OCI-LY3 (cell line): ENCODE measurements at regions not wholly inside any gene's neighbourhood (a gene's known extent, or its start where the extent isn't known, plus 50 kb on each side); places are given as distances from the start of the nearest gene placed in this dataset.

ENCODE experiments used
- H2AFZ ChIP-seq: fragments of 200-600, 300-600 bp; shearing (Covaris generic); 2 replicates; pipeline ENCODE4 v1.6.0; 2014; ENCODE audit warnings: antibody characterized with exemption, low read depth, low read length
- H3K27ac ChIP-seq: fragments of 200-600, 300-600 bp; sonication (generic); 2 replicates; pipeline ENCODE4 v1.5.1; 2014; ENCODE audit warnings: mild to moderate bottlenecking, low read length, moderate library complexity, mixed read lengths
- H3K27me3 ChIP-seq: fragments of 200-600, 300-600 bp; sonication (generic); 2 replicates; pipeline ENCODE4 v1.6.1; 2014; ENCODE audit warnings: low read depth, low read length, mixed read lengths
- H3K36me3 ChIP-seq: fragments of 200-600, 300-600 bp; sonication (generic); replicated peaks from 2 replicates; pipeline ENCODE3; 2014; ENCODE audit warnings: low read depth, low read length, mixed read lengths
- H3K4me1 ChIP-seq: fragments of 300-600, 200-600 bp; sonication (generic); 2 replicates; pipeline ENCODE4 v1.6.1; 2014; ENCODE audit warnings: low read length, mixed read lengths
- H3K4me2 ChIP-seq: fragments of 200-600, 300-600 bp; sonication (generic); 2 replicates; pipeline ENCODE4 v1.6.1; 2014; ENCODE audit warnings: low read length, mixed read lengths
- H3K4me3 ChIP-seq: fragments of 300-600, 200-600 bp; sonication (generic); 2 replicates; pipeline ENCODE4 v1.5.1; 2014; ENCODE audit warnings: antibody characterized with exemption, mild to moderate bottlenecking, low read length, moderate library complexity
- H3K79me2 ChIP-seq: fragments of 300-600, 200-600 bp; shearing (Covaris generic); 2 replicates; pipeline ENCODE4 v1.6.1; 2014; ENCODE audit warnings: mild to moderate bottlenecking, low read length, mixed read lengths
- H3K9ac ChIP-seq: fragments of 300-600, 200-600 bp; shearing (Covaris generic); 2 replicates; pipeline ENCODE4 v1.6.0; 2014; ENCODE audit warnings: mild to moderate bottlenecking, low read length, moderate library complexity
- H3K9me3 ChIP-seq: fragments of 200-600, 300-600 bp; shearing (Covaris generic); 2 replicates; pipeline ENCODE4 v1.6.1; 2014; ENCODE audit warnings: low read length, mixed read lengths; ENCODE audit not compliant: insufficient read depth
- H4K20me1 ChIP-seq: fragments of 200-600, 300-600 bp; sonication (generic); 2 replicates; pipeline ENCODE4 v1.6.1; 2016; ENCODE audit warnings: low read length, mixed read lengths; ENCODE audit not compliant: insufficient read depth
- CTCF ChIP-seq: fragments of 200-600, 300-600 bp; sonication (generic); IDR thresholded peaks from 2 replicates; pipeline ENCODE4 v1.5.1; 2014; ENCODE audit warnings: antibody characterized with exemption, low read length, low read depth
- EZH2phosphoT487 ChIP-seq: fragments of 200-600 bp; shearing (Covaris generic); IDR thresholded peaks from 2 replicates; pipeline ENCODE4 v1.6.1; 2018; ENCODE audit warnings: antibody characterized with exemption, mixed run types, low read depth

- Histone ChIP-seq H4K20me1 (no peaks in the 10 kb centered on the region), H3K4me2 (no peak overlapping the region), H3K4me1 (peaks cover 40% of the 10 kb centered on the region), H3K79me2 (no peaks in the 10 kb centered on the region), H2AFZ (no peak overlapping the region), H3K27me3 (no peaks in the 10 kb centered on the region), H3K36me3 (peaks cover 2% of the 10 kb centered on the region), H3K9ac (no peak overlapping the region), H3K9me3 (no peaks in the 10 kb centered on the region), H3K4me3 (no peak overlapping the region), H3K27ac (no peak overlapping the region)
- TF ChIP-seq CTCF = no peak
- no peak for TF ChIP-seq EZH2phosphoT487
Observed at GRCh38 chr20:55784036-55784435, 221.3 kb downstream of the CBLN4 start.

GRCh38 chr20:55783381-55783780 lies 221.9 kb downstream of the CBLN4 start:
- Histone ChIP-seq H3K4me1 (peaks cover 34% of the 10 kb centered on the region), H3K4me3 (peak overlapping the region; percentile 54; the same call in 1 of the 2 replicates), H3K36me3 (peaks cover 2% of the 10 kb centered on the region), H3K27me3 (no peaks in the 10 kb centered on the region), H4K20me1 (no peaks in the 10 kb centered on the region), H2AFZ (peak overlapping the region; percentile 19; the same call in 1 of the 2 replicates), H3K4me2 (peak overlapping the region; percentile 73; the same call in 1 of the 2 replicates), H3K9ac (no peak overlapping the region), H3K27ac (no peak overlapping the region), H3K9me3 (no peaks in the 10 kb centered on the region), H3K79me2 (no peaks in the 10 kb centered on the region)
- TF ChIP-seq EZH2phosphoT487 (no peak), CTCF (no peak)

- no peaks in the 10 kb centered on the region for H3K27me3 ChIP-seq
- H3K9me3 ChIP-seq = no peaks in the 10 kb centered on the region
- peak overlapping the region; percentile 2; the same call in 1 of the 2 replicates for H3K9ac ChIP-seq
- H3K4me3 ChIP-seq = peak overlapping the region; percentile 54
- H4K20me1 ChIP-seq = no peaks in the 10 kb centered on the region
- H3K4me1 ChIP-seq = peaks cover 29% of the 10 kb centered on the region
- peak overlapping the region; percentile 73 for H3K4me2 ChIP-seq
- no peak for TF ChIP-seq EZH2phosphoT487
- TF ChIP-seq CTCF = no peak
- H3K79me2 ChIP-seq = no peaks in the 10 kb centered on the region
- peak overlapping the region; percentile 19 for H2AFZ ChIP-seq
- peaks cover 2% of the 10 kb centered on the region for H3K36me3 ChIP-seq
- 0 out of 2 replicates have a peak overlapping the region, but pooled peaks have one; percentile 2 for H3K27ac ChIP-seq
Observed at GRCh38 chr20:55782912-55783253, 222.4 kb downstream of the CBLN4 start.

- Histone ChIP-seq H3K27ac (0 out of 2 replicates have a peak overlapping the region, but pooled peaks have one; percentile 2), H3K9ac (peak overlapping the region; percentile 2; the same call in 1 of the 2 replicates), H4K20me1 (no peaks in the 10 kb centered on the region), H3K79me2 (no peaks in the 10 kb centered on the region), H3K4me2 (peak overlapping the region; percentile 73), H3K4me3 (peak overlapping the region; percentile 54), H2AFZ (peak overlapping the region; percentile 19), H3K36me3 (peaks cover 2% of the 10 kb centered on the region), H3K4me1 (peaks cover 28% of the 10 kb centered on the region), H3K9me3 (no peaks in the 10 kb centered on the region), H3K27me3 (no peaks in the 10 kb centered on the region)
- TF ChIP-seq EZH2phosphoT487 (no peak), CTCF (no peak)
Observed at GRCh38 chr20:55782224-55782911, 223.0 kb downstream of the CBLN4 start.
